ENCODE measurements at regions not wholly inside any gene's neighbourhood (a gene's known extent, or its start where the extent isn't known, plus 50 kb on each side); places are given as distances from the start of the nearest gene placed in this dataset.
"Not testable (repeated sequence)": the region's sequence is repeated elsewhere in the genome, so short reads cannot be mapped to it uniquely, and the experiment has no call there.

DNA sequence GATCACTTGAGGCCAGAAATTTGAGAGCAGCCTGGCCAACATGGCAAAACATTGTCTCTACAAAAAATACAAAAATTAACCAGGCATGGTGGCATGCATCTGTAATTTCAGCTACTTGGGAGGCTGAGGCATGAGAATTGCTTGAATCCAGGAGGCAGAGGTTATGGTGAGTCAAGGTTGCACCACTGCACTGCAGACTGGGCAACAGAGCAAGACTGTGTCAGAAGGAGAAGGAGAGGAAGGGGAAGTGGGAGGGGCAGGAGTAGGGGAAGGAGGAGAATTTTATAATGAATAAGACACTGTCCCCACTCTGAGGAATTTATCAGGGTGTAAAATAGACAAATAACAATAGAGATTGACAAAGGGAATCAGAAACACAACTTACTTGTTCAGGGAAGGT lies 440.6 kb upstream of the DYNLRB2 start:
- Histone ChIP-seq H3K36me3 (no peaks in the 10 kb centered on the region), H3K4me1 (replicated peaks) (no peaks in the 10 kb centered on the region), H3K4me3 (no peak overlapping the region), H3K27me3 (replicated peaks; ENCODE audit: insufficient read depth) (no peaks in the 10 kb centered on the region), H3K27ac (no peak overlapping the region), H3K9me3 (no peaks in the 10 kb centered on the region)
- intact Hi-C loops (cut with DNase I): no loop called here
- TF ChIP-seq POLR2AphosphoS5 (IDR thresholded peaks at IDR 0.05): no peak
- no peak for TF ChIP-seq POLR2A (IDR thresholded peaks at IDR 0.05)
- TF ChIP-seq, protein P1, sequence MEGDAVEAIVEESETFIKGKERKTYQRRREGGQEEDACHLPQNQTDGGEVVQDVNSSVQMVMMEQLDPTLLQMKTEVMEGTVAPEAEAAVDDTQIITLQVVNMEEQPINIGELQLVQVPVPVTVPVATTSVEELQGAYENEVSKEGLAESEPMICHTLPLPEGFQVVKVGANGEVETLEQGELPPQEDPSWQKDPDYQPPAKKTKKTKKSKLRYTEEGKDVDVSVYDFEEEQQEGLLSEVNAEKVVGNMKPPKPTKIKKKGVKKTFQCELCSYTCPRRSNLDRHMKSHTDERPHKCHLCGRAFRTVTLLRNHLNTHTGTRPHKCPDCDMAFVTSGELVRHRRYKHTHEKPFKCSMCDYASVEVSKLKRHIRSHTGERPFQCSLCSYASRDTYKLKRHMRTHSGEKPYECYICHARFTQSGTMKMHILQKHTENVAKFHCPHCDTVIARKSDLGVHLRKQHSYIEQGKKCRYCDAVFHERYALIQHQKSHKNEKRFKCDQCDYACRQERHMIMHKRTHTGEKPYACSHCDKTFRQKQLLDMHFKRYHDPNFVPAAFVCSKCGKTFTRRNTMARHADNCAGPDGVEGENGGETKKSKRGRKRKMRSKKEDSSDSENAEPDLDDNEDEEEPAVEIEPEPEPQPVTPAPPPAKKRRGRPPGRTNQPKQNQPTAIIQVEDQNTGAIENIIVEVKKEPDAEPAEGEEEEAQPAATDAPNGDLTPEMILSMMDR (IDR thresholded peaks at IDR 0.05): no peak
- no peak for DNase-seq (ENCODE audit: low spot score)

DNA sequence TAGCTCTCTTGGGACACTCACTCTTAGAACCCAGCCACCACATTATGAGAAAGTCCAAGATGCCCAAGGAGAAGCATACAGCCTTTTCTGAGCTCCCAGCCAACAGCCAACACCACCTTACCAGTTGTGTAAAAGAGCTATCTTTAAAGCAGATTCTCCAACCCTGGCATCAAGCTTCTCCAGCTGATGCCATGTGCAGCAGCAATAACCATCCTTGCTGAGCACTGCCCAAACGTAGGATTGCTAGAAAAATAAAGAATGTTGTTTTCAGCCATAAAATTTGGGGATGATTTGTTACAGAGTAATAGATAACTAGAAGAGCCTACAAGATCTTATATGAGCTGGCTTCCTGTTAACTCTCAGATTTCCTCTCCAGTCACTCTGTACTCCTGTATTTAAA lies 443.7 kb upstream of the DYNLRB2 start:
- no peak for DNase-seq (ENCODE audit: low spot score)
- H3K9me3 ChIP-seq: no peaks in the 10 kb centered on the region
- no peaks in the 10 kb centered on the region for H3K4me1 ChIP-seq (replicated peaks)
- H3K4me3 ChIP-seq: no peak overlapping the region
- WGBS: 92% methylated on average over 1 of the region's 1 CpG
- intact Hi-C loops (cut with DNase I): no loop called here
- H3K27ac ChIP-seq: no peak overlapping the region
- TF ChIP-seq POLR2AphosphoS5 (IDR thresholded peaks at IDR 0.05) (no peak), POLR2A (IDR thresholded peaks at IDR 0.05) (no peak)
- TF ChIP-seq, protein P1 (IDR thresholded peaks at IDR 0.05): no peak
- no peaks in the 10 kb centered on the region for H3K36me3 ChIP-seq
- H3K27me3 ChIP-seq (replicated peaks; ENCODE audit: insufficient read depth): no peaks in the 10 kb centered on the region

DNA sequence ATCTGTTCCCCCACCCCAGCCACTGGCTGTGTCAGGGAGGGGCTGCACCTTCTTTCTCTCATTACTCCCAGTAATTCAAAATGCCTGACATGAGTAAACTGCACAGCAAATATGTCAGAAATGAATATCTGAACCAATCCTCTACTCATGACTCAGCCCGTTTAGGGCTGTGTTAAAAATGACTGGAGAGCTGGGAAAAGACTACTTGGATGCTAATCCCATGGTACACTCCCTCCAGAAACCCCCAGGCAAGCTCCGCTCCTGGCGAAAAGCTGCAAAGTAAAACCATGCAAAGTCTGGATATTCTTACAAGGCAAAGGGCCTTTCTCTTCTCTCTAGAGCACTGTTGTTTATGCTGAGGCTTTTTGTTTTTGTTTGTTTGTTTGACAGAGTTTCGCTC lies 448.1 kb upstream of the DYNLRB2 start:
- Histone ChIP-seq H3K27me3 (replicated peaks; ENCODE audit: insufficient read depth) (no peaks in the 10 kb centered on the region), H3K4me3 (no peak overlapping the region), H3K4me1 (replicated peaks) (no peaks in the 10 kb centered on the region), H3K36me3 (no peaks in the 10 kb centered on the region), H3K27ac (no peak overlapping the region), H3K9me3 (no peaks in the 10 kb centered on the region)
- DNase-seq (ENCODE audit: low spot score): no peak
- TF ChIP-seq POLR2A (IDR thresholded peaks at IDR 0.05) (no peak), POLR2AphosphoS5 (IDR thresholded peaks at IDR 0.05) (no peak)
- TF ChIP-seq, protein P1 (IDR thresholded peaks at IDR 0.05): no peak
- intact Hi-C loops (cut with DNase I): no loop called here
- WGBS: 93% methylated on average over 4 of the region's 4 CpGs

DNA sequence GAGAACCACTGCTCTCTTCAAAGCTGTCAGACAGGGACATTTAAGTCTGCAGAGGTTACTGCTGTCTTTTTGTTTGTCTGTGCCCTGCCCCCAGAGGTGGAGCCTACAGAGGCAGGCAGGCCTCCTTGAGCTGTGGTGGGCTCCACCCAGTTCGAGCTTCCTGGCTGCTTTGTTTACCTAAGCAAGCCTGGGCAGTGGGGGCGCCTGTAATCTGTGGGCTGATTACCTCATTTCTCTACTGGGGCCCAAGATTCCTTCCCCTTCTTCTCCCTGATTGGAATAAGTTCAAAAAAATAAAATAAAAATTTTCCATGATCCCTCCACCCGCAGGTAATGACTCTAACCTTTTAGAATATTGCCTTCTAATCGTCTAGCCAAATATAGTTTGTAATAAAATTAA lies 449.3 kb upstream of the DYNLRB2 start:
- H3K27me3 ChIP-seq (replicated peaks; ENCODE audit: insufficient read depth); DNase-seq (ENCODE audit: low spot score); H3K4me3 ChIP-seq; H3K36me3 ChIP-seq; intact Hi-C loops (cut with DNase I); H3K4me1 ChIP-seq (replicated peaks); H3K27ac ChIP-seq; H3K9me3 ChIP-seq: not testable (repeated sequence)
- WGBS: 39% methylated on average over 4 of the region's 4 CpGs

DNA sequence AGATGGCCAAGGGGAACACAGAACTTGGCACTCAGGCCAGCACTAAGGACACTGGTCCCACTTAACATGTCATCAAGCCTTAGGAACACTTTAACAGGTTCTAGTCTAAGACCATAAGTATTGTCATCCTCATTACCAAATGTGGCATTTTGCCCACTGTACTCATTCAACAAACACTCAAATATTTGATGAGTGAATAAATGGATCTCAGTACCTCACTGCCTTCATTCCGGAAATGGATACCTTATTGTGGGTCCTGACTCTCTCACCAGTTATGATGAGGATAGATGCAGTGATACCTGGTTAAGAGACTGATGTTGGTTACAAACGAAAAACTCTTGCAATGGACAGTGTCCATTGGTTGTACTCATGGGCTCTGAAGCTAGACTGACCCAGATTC lies 455.2 kb upstream of the DYNLRB2 start:
- Histone ChIP-seq H3K9me3 (no peaks in the 10 kb centered on the region), H3K27ac (no peak overlapping the region), H3K36me3 (no peaks in the 10 kb centered on the region), H3K4me3 (no peak overlapping the region), H3K27me3 (replicated peaks; ENCODE audit: insufficient read depth) (no peaks in the 10 kb centered on the region), H3K4me1 (replicated peaks) (no peaks in the 10 kb centered on the region)
- 87% methylated on average over 2 of the region's 2 CpGs for WGBS
- no peak for TF ChIP-seq POLR2A (IDR thresholded peaks at IDR 0.05)
- no peak for TF ChIP-seq POLR2AphosphoS5 (IDR thresholded peaks at IDR 0.05)
- TF ChIP-seq, protein P1 (IDR thresholded peaks at IDR 0.05): no peak
- DNase-seq (ENCODE audit: low spot score): no peak
- intact Hi-C loops (cut with DNase I): no loop called here
